Astrocyte of the spinal cord (primary cell): ENCODE measurements at regions not wholly inside any gene's neighbourhood (a gene's known extent, or its start where the extent isn't known, plus 50 kb on each side); places are given as distances from the start of the nearest gene placed in this dataset.

Source experiments
- DNase-seq: peaks from one replicate; pipeline ENCODE4 v3.0.0; 2011; ENCODE audit warnings: low read depth, low spot score
- H3K4me3 ChIP-seq: 2 replicates; pipeline ENCODE4 v1.5.1; 2011; ENCODE audit warnings: low read depth, mild to moderate bottlenecking, low read length, moderate library complexity
- CTCF ChIP-seq: IDR thresholded peaks from 2 replicates; pipeline ENCODE4 v1.5.1; 2012; ENCODE audit warnings: low read depth, mild to moderate bottlenecking, low read length, inconsistent platforms
- in situ Hi-C: cut with HindIII; loops from 2 replicates; pipeline ENCODE4 v1.10.0; 2017; ENCODE audit warnings: low sequenced_read_pairs

GRCh38 chr9:111197256-111197655 lies 132.8 kb downstream of the OR2K2 start:
- in situ Hi-C loops = no loop called here
- no peak overlapping the region for H3K4me3 ChIP-seq
- no peak for TF ChIP-seq CTCF
- no peak for DNase-seq

GRCh38 chr9:111195766-111196165 lies 134.3 kb downstream of the OR2K2 start:
- in situ Hi-C loops = no loop called here
- no peak overlapping the region for H3K4me3 ChIP-seq
- no peak for TF ChIP-seq CTCF
- no peak for DNase-seq

DNA sequence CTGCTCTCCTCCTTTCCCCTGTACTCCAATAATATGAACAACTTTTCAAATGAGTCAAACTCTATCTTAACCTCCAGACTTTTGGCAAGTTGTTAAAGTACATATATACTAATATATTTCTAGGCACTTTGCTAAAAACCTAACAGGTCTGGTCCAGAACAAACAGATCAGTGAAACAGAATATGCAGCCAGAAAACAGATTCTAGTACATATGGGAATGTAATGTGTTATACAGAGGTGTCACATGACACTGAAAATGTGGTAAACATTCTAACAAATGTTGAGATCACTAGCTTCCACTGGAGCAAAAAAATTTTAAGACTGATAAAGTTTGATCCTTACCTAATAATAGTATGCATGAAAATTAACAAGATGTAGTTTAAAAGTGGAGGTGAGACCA lies 136.9 kb downstream of the OR2K2 start:
- no peak overlapping the region for H3K4me3 ChIP-seq
- in situ Hi-C loops = no loop called here
- DNase-seq = no peak
- no peak for TF ChIP-seq CTCF

- H3K4me3 ChIP-seq = no peak overlapping the region
- DNase-seq = no peak
- TF ChIP-seq CTCF = no peak
- in situ Hi-C loops = no loop called here
Observed at GRCh38 chr9:111192650-111193049, 137.4 kb downstream of the OR2K2 start.

DNA sequence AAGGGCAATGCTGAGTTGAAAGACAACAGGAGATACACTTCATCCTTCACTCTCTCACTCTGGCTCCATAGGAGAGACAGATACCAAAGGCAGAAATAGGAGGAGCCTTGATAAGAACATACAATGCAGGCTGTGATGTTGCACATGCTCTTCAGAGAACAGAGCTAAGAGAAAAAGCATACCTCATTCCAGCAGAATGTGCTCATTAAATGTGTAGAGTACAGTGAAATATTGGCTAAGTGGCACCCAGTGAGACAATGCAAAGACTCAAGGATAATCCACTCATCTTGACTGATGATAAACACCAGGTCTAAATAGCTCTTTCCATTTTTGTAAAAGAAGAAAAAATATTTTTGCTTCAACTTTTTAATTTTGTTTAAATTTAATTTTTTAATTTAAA lies 139.7 kb downstream of the OR2K2 start:
- no peak overlapping the region for H3K4me3 ChIP-seq
- TF ChIP-seq CTCF = no peak
- DNase-seq = no peak
- in situ Hi-C loops = no loop called here

DNA sequence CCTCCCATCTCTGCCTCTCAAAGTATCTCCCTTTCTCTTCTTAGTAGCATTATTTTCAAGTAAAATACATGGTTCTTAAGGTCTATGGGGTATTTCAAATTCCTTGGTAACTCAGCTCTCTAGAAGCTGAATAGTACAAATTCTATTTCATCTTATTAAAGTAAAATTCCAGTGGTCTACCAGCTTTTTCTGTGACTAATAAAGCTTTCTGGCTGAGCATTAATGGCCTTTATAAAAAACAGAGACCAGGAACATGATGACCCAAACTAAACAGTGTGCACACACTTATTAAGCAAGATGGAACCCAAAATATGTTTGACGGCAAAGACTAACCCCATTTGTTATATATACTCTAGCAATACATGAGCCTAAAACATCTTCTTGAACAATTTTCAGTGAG lies 142.6 kb downstream of the OR2K2 start:
- in situ Hi-C loops = no loop called here
- peak; percentile 50 for DNase-seq
- TF ChIP-seq CTCF = no peak
- no peak overlapping the region for H3K4me3 ChIP-seq

- no peak for DNase-seq
- no peak for TF ChIP-seq CTCF
- in situ Hi-C loops = no loop called here
- H3K4me3 ChIP-seq = no peak overlapping the region
Observed at GRCh38 chr9:111186021-111186530, 143.9 kb downstream of the OR2K2 start.
